NCI-H748 (cell line): ENCODE measurements at regions not wholly inside any gene's neighbourhood (a gene's known extent, or its start where the extent isn't known, plus 50 kb on each side); places are given as distances from the start of the nearest gene placed in this dataset.

Experiments used
- DNase-seq: peaks from one replicate; lab custom pipeline; 2025; ENCODE audit not compliant: unreplicated experiment; lab: John Stamatoyannopoulos, UW

GRCh38 chr11:111044751-111045406 lies 200.6 kb upstream of the POU2AF2 start:
- no peak for DNase-seq

DNA sequence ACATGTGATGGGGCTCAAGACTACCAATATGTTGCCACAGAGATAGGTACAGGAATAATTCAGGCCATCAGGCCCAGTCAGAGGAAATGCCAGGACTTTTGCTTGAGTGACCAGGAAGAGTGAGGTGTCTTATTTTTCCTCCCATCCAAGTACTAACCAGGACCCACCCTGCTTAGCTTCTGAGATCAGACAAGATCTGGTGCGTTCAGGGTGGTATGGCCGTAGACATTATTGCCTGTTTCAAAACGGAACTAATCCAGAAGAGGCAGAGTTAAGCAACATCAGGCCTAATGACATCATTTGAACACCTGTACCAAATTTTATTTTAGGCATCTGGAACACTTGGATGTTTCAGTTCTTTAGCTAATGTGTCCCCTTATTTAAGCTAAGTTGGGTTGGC lies 205.5 kb upstream of the POU2AF2 start:
- DNase-seq: no peak

DNA sequence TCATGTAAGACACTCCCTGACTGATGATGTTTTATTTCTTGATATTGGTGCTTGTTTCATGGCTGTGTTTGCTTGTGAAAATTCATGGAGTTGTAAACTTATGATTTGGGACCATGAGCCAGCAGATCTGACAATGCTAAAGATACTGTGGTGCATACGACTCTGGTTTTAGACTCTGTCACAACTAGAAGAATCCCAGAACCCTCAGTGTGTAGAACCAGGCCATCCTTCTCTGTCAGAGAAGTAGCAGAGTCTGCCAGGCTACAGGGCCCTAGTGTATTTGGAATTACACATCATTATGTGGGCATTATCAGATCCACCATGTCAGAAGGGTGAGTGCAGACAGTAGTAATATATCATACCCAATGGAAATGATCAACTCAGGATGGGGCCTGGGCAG lies 209.8 kb upstream of the POU2AF2 start:
- no peak for DNase-seq

DNA sequence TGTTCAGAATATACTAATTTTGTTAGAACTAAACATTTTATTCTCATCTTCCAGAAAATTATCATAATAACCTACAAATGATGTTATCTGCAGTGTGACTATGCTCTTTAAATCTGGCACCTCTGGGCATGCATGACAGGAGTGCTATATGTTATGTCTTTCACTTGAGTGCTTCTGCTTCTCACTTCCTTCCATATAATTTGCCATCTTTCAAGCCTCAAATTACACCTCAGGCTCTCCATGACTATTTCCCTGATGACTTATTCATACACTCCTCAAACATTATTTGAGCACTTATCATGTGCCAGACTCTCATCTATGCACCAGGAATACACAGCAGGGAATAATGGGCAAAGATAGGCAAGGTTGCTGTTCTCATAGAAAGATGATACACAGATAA lies 219.3 kb upstream of the POU2AF2 start:
- DNase-seq: no peak

GRCh38 chr11:111021131-111021530 lies 224.4 kb upstream of the POU2AF2 start:
- no peak for DNase-seq

DNA sequence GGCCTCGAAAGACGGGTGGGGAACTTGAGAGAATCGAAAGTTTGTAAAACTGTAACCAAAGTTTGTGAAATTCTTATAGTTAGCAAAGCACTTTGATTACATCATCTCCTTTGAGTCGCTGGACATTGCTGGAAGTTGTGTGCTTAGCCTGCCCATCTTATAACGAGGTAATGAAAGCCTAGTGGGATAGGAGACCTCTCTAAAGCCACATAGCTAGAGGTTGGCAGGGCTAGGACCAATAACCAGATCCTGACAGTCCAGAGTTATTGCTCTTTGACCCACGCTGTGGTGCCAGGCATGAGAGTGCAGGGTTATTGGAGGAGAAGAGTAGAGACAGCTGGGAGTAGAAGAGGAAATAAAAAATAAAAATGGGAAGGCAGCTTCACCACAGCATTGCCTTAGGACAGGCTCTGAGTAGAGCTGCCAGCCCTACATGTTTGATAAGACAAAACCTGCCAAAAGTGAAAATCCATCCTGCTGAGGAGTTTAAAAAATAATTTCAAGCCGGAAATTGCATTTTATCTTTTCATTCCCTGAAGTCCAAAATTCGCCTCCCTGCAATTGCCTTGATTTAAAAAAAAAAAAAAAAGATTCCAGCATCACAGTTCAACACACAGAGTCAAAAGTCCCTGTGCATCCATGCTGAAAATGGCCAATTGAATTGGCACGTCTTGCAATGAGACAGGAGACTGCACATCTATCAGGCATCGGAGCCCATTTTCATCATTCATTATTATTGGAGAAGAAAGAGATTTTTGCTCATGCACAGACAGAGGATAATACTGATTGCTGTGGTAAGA lies 225.5 kb upstream of the POU2AF2 start:
- DNase-seq: no peak

DNA sequence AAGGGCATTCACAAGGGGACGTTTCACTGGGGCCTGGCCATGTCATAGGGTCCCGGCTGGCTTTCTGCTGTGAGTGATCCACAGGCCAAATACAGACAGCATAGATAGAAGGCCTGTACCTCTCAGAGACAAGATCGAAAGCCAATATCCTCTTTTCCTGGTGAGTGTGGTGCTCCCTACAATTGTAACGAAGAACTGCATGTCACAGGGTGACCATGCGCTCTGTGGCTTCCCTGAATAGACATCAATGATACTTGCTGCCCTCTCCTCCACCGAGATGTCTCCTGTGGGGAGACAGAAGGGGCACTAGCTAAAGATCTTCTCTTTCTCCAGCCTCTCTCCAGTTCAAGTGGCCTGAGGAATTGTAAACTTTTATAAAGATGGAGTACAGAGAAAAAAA lies 226.1 kb upstream of the POU2AF2 start:
- no peak for DNase-seq

GRCh38 chr11:111018566-111018965 lies 227.0 kb upstream of the POU2AF2 start:
- DNase-seq: no peak

- DNase-seq: no peak
These were observed 233.0 kb upstream of the POU2AF2 start for GRCh38 chr11:111012491-111012890.

DNA sequence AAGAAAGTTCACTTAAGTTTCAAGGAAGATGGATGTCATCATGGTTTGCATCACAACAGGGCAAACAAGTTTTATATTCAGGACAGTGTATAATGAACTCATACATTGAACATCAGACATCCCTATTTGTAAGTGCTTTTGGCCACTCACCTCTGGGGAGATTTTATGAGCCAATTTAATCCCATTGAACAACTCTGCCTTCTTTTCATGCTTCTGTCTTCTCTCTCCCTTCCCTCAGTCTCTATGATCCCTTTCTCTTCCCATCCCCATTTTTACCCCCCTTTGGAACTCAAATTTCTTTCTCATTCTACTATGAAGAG lies 234.3 kb upstream of the POU2AF2 start:
- no peak for DNase-seq

- no peak for DNase-seq
These were observed 234.9 kb upstream of the POU2AF2 start for GRCh38 chr11:111010391-111011274.

DNA sequence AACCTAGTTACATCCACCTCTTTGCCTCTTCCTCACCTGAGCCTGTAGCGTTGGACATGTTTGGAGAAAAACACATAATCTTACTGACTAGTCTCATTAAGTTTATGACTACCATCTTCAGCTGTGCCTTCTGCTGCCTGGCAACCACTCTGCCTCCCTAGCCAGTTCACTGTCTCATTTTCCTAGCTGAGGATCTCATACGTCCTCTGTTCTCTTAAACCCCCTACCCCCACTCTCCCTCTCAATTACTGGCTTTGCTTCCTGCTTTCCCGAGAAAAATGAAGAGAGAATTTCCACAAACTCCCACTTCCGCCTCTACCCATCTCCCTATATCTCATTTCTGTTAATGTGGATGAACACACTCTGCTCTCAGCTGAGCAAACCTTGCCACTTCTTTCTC lies 239.3 kb upstream of the POU2AF2 start:
- DNase-seq: peak; percentile 21

GRCh38 chr11:111001986-111002611 lies 243.4 kb upstream of the POU2AF2 start:
- DNase-seq: no peak

DNA sequence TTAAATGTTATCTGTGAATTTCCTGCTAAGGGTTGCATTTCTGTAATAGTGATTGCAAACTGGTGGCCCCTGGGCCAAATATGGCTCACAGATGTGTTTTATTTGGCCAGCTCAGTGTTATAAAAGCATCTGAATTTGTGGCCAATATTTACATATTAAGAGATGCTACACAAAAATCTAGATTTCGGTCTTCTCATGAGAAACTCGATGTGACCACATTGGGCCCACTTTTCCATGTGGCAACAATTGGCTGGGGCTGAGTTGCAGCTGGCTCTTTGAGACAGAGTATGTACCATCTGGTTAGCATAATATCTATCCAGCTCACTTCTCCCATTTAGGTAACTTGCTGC lies 244.5 kb upstream of the POU2AF2 start:
- DNase-seq: no peak

GRCh38 chr11:111000400-111001080 lies 245.0 kb upstream of the POU2AF2 start:
- DNase-seq: no peak

DNA sequence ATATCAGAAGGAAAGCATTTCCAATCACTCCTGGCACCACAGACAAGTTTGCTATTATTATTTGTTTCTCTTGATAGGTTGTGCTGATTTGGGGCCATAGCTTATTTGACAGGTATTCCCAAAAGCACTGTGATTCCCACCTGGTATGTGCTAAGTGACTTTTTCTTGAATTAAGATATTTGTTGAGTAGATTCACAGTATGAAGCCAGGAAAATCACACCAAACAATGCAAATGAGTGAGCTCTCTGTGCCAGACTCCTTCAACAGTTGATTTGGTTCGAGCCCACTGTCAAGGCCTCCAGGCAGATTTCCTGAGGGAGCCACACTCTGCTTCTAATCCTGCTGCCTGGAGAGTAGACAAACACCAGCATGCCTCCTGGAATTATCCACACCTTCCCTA lies 253.0 kb upstream of the POU2AF2 start:
- no peak for DNase-seq

DNA sequence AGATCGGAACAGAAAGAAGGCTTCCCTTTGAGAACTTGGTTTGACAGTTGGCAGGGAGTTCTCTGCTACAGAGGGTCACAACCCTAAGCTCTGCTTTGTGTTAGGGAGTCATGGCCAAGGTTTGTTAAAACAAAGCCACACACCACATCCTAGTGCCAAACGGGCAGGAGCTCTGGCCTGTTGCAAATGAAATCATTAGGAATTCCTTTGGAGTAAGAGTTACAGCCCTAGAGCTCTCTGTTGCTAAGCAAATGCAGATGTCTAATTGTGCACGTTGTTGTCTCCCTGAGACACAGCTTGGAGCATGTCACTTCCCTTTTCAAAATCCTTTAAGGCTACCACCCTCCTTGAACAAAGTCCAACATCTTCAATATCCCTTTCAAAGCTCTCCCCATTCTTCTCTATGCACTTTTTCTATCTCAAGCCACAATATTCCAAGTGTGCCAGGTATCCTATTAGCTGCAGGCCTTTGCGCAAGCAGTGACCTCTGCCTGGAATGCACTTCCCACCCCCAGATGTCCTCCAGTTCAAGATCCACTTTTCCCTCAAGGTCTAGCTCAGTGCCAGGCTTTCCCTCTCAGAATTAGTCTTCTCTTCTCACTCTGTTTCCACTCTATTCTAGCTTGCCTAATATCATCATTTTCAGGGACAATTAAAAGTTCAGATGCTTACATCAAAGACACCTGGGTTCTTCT lies 253.7 kb upstream of the POU2AF2 start:
- no peak for DNase-seq

GRCh38 chr11:110990311-110990710 lies 255.2 kb upstream of the POU2AF2 start:
- DNase-seq: no peak

DNA sequence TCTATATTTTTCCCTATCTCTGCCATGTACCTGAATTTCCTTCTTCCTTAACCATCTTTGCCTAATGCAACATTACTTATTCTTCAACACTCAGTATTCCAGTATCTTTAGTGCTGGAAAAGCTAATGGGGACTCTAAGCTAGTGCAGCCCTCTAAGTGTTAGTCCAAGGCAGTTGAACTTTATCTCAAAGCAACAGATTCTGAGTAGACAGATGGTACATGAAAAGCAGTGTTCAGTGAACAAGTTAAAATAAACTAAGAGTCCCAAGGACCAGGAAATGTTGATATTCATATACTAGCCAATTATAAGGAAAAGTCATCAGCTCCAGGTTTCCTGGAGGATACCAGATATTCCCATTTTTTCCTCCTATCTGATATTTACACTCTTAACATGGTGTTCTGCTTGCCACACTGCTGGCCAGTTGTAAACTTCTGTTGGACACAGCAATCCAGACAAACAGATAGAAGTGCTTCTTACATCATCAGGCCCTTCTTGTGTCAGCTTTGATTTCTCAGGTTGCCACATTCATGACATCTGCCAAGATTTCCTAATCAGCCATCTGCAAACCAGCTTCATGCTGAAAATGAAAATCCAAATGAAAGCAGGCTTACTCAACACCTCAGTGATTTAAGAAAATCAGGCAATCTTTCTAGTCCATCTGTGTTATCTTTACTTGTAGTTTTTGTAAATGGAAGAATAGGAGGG lies 255.9 kb upstream of the POU2AF2 start:
- DNase-seq: no peak

DNA sequence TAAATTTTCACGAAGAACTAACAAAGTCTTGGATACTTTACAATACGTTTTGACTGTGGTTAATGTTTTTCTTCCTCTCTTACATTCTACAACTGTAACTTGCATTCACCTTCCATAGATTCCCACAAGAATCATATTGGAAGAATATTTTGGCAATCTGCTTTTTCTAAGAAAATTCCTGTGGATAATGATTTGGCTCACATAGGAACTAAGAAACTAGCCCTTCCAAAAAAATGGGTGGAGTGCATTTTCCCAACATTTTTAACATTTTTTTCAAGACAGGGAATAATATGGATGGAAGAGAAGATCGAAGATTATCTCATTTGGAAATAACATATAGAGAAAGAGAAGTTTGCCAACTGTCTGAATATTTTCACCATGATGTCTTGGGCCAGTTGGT lies 256.9 kb upstream of the POU2AF2 start:
- DNase-seq: no peak
